Ovary (tissue), 3 donors: ENCODE measurements at regions not wholly inside any gene's neighbourhood (a gene's known extent, or its start where the extent isn't known, plus 50 kb on each side); places are given as distances from the start of the nearest gene placed in this dataset.

ENCODE experiments used
- CTCF ChIP-seq, 3 donors: fragments of 450-650 bp in 2 of 3; fragments of 200-600 bp in 1 of 3; IDR thresholded peaks; one replicate each; pipeline versions ENCODE4 v1.5.1 to v1.8.0; 2016 to 2022; ENCODE audit warnings: antibody characterized with exemption in 3 of 3, mild to moderate bottlenecking in 1 of 3
- EP300 ChIP-seq: sonication (generic); formaldehyde crosslinking; IDR thresholded peaks from one replicate; pipeline ENCODE4 v1.6.1; 2017; ENCODE audit warnings: antibody characterized with exemption
- POLR2A ChIP-seq: fragments of 450-650 bp; IDR thresholded peaks from one replicate; pipeline ENCODE4 v1.6.1; 2017; ENCODE audit warnings: antibody characterized with exemption, mild to moderate bottlenecking, moderate library complexity
- donor health status: DM: no; HTN: no; CAD: no.

GRCh38 chr2:100682536-100682935 lies 119.7 kb downstream of the PDCL3 start:
- TF ChIP-seq CTCF (IDR thresholded peaks at IDR 0.05): no peak
- no peak for TF ChIP-seq POLR2A
- TF ChIP-seq EP300: no peak
